ENCODE measurements at regions not wholly inside any gene's neighbourhood (a gene's known extent, or its start where the extent isn't known, plus 50 kb on each side); places are given as distances from the start of the nearest gene placed in this dataset.

GRCh38 chr2:76572981-76573380 is 862.3 kb upstream of the GCFC2 start:
- Histone ChIP-seq H4K20me1 (ENCODE audit: insufficient read depth, low read length) (no peaks in the 10 kb centered on the region), H2AFZ (ENCODE audit: low read depth, low read length) (no peak overlapping the region), H3K27me3 (ENCODE audit: insufficient read depth, low read length, poor library complexity) (no peaks in the 10 kb centered on the region), H3K4me1 (ENCODE audit: insufficient read depth, low read length) (no peaks in the 10 kb centered on the region), H3K4me2 (ENCODE audit: insufficient read depth, low read length) (no peak overlapping the region), H3K27ac (ENCODE audit: low read length) (no peak overlapping the region), H3K9me3 (ENCODE audit: insufficient read depth, low read length, severe bottlenecking) (no peaks in the 10 kb centered on the region), H3K79me2 (ENCODE audit: insufficient read depth, low read length) (no peaks in the 10 kb centered on the region), H3K4me3 (ENCODE audit: low read depth in 1 of 2, low read length in 2 of 2) (no peak overlapping the region), H3K9ac (ENCODE audit: low read depth, low read length) (no peak overlapping the region), H3K36me3 (ENCODE audit: insufficient read depth, low read length) (no peaks in the 10 kb centered on the region)
- DNase-seq: no peak
- TF ChIP-seq EZH2 (IDR thresholded peaks at IDR 0.05; ENCODE audit: borderline replicate concordance, low read depth, low read length, severe bottlenecking) (no peak), CTCF (IDR thresholded peaks at IDR 0.05; ENCODE audit: borderline replicate concordance, extremely low read depth, low read length, poor library complexity, severe bottlenecking) (no peak)
- ATAC-seq (ENCODE audit: insufficient read depth, low read depth): no peak

- Histone ChIP-seq H3K4me1 (ENCODE audit: insufficient read depth, low read length) (no peaks in the 10 kb centered on the region), H3K9ac (ENCODE audit: low read depth, low read length) (no peak overlapping the region), H3K4me2 (ENCODE audit: insufficient read depth, low read length) (no peak overlapping the region), H4K20me1 (ENCODE audit: insufficient read depth, low read length) (no peaks in the 10 kb centered on the region), H3K27me3 (ENCODE audit: insufficient read depth, low read length, poor library complexity) (no peaks in the 10 kb centered on the region), H2AFZ (ENCODE audit: low read depth, low read length) (no peak overlapping the region), H3K27ac (ENCODE audit: low read length) (no peak overlapping the region), H3K79me2 (ENCODE audit: insufficient read depth, low read length) (no peaks in the 10 kb centered on the region), H3K9me3 (ENCODE audit: insufficient read depth, low read length, severe bottlenecking) (no peaks in the 10 kb centered on the region), H3K4me3 (ENCODE audit: low read depth in 1 of 2, low read length in 2 of 2) (no peak overlapping the region), H3K36me3 (ENCODE audit: insufficient read depth, low read length) (no peaks in the 10 kb centered on the region)
- ATAC-seq (ENCODE audit: insufficient read depth, low read depth): no peak
- TF ChIP-seq CTCF (IDR thresholded peaks at IDR 0.05; ENCODE audit: borderline replicate concordance, extremely low read depth, low read length, poor library complexity, severe bottlenecking) (no peak), EZH2 (IDR thresholded peaks at IDR 0.05; ENCODE audit: borderline replicate concordance, low read depth, low read length, severe bottlenecking) (no peak)
- no peak for DNase-seq
These were observed 859.1 kb upstream of the GCFC2 start for GRCh38 chr2:76569819-76570218.

GRCh38 chr2:76567478-76567877 is 856.8 kb upstream of the GCFC2 start:
- DNase-seq: no peak
- no peak overlapping the region for H3K27ac ChIP-seq (ENCODE audit: low read length)
- no peak overlapping the region for H2AFZ ChIP-seq (ENCODE audit: low read depth, low read length)
- no peaks in the 10 kb centered on the region for H3K27me3 ChIP-seq (ENCODE audit: insufficient read depth, low read length, poor library complexity)
- no peak overlapping the region for H3K9ac ChIP-seq (ENCODE audit: low read depth, low read length)
- H3K4me3 ChIP-seq (ENCODE audit: low read depth in 1 of 2, low read length in 2 of 2): no peak overlapping the region
- H3K36me3 ChIP-seq (ENCODE audit: insufficient read depth, low read length): no peaks in the 10 kb centered on the region
- no peaks in the 10 kb centered on the region for H3K4me1 ChIP-seq (ENCODE audit: insufficient read depth, low read length)
- ATAC-seq (ENCODE audit: insufficient read depth, low read depth): no peak
- H3K9me3 ChIP-seq (ENCODE audit: insufficient read depth, low read length, severe bottlenecking): no peaks in the 10 kb centered on the region
- H3K79me2 ChIP-seq (ENCODE audit: insufficient read depth, low read length): no peaks in the 10 kb centered on the region
- no peak for TF ChIP-seq CTCF (IDR thresholded peaks at IDR 0.05; ENCODE audit: borderline replicate concordance, extremely low read depth, low read length, poor library complexity, severe bottlenecking)
- no peak for TF ChIP-seq EZH2 (IDR thresholded peaks at IDR 0.05; ENCODE audit: borderline replicate concordance, low read depth, low read length, severe bottlenecking)
- no peak overlapping the region for H3K4me2 ChIP-seq (ENCODE audit: insufficient read depth, low read length)
- no peaks in the 10 kb centered on the region for H4K20me1 ChIP-seq (ENCODE audit: insufficient read depth, low read length)

GRCh38 chr2:76564734-76565133 is 854.0 kb upstream of the GCFC2 start:
- H3K27me3 ChIP-seq (ENCODE audit: insufficient read depth, low read length, poor library complexity): no peaks in the 10 kb centered on the region
- no peak overlapping the region for H3K4me3 ChIP-seq (ENCODE audit: low read depth in 1 of 2, low read length in 2 of 2)
- TF ChIP-seq EZH2 (IDR thresholded peaks at IDR 0.05; ENCODE audit: borderline replicate concordance, low read depth, low read length, severe bottlenecking): no peak
- TF ChIP-seq CTCF (IDR thresholded peaks at IDR 0.05; ENCODE audit: borderline replicate concordance, extremely low read depth, low read length, poor library complexity, severe bottlenecking): no peak
- H3K9ac ChIP-seq (ENCODE audit: low read depth, low read length): no peak overlapping the region
- H3K9me3 ChIP-seq (ENCODE audit: insufficient read depth, low read length, severe bottlenecking): no peaks in the 10 kb centered on the region
- no peaks in the 10 kb centered on the region for H3K79me2 ChIP-seq (ENCODE audit: insufficient read depth, low read length)
- no peaks in the 10 kb centered on the region for H4K20me1 ChIP-seq (ENCODE audit: insufficient read depth, low read length)
- DNase-seq: no peak
- no peaks in the 10 kb centered on the region for H3K4me1 ChIP-seq (ENCODE audit: insufficient read depth, low read length)
- no peak for ATAC-seq (ENCODE audit: insufficient read depth, low read depth)
- no peak overlapping the region for H2AFZ ChIP-seq (ENCODE audit: low read depth, low read length)
- H3K36me3 ChIP-seq (ENCODE audit: insufficient read depth, low read length): no peaks in the 10 kb centered on the region
- no peak overlapping the region for H3K27ac ChIP-seq (ENCODE audit: low read length)
- H3K4me2 ChIP-seq (ENCODE audit: insufficient read depth, low read length): no peak overlapping the region
